ENCODE measurements at regions not wholly inside any gene's neighbourhood (a gene's known extent, or its start where the extent isn't known, plus 50 kb on each side); places are given as distances from the start of the nearest gene placed in this dataset.

DNA sequence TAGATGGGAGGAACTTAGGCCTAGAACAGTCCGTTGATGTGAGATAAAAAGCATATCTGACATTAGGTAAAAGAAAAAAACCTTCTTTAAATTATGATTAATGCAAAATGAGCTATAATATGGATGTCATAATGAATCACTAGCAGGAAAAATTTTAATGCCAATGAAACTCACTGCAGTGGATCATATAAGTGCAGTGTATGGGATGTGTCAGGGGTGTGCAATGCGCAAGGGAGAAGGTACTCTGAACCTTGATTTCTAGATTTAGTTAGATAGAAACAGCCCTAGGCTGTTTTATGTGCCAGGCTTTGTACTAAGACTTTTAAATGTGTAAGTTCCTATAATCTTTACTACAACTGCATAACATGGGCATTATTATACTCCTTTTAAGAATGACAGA is 50.4 kb upstream of the NXPH2 start:
- TF ChIP-seq, protein P1, sequence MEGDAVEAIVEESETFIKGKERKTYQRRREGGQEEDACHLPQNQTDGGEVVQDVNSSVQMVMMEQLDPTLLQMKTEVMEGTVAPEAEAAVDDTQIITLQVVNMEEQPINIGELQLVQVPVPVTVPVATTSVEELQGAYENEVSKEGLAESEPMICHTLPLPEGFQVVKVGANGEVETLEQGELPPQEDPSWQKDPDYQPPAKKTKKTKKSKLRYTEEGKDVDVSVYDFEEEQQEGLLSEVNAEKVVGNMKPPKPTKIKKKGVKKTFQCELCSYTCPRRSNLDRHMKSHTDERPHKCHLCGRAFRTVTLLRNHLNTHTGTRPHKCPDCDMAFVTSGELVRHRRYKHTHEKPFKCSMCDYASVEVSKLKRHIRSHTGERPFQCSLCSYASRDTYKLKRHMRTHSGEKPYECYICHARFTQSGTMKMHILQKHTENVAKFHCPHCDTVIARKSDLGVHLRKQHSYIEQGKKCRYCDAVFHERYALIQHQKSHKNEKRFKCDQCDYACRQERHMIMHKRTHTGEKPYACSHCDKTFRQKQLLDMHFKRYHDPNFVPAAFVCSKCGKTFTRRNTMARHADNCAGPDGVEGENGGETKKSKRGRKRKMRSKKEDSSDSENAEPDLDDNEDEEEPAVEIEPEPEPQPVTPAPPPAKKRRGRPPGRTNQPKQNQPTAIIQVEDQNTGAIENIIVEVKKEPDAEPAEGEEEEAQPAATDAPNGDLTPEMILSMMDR (IDR thresholded peaks at IDR 0.05; ENCODE audit: extremely low read depth in 1 of 2, insufficient read depth in 1 of 2, low read depth in 1 of 2, low read length in 2 of 2), result no peak
- TF ChIP-seq POLR2A (IDR thresholded peaks at IDR 0.05; ENCODE audit: low read depth, low read length) (no peak), EZH2 (IDR thresholded peaks at IDR 0.05; ENCODE audit: borderline replicate concordance, low read depth, low read length, severe bottlenecking) (no peak)
